H1 (cell line): ENCODE measurements at regions not wholly inside any gene's neighbourhood (a gene's known extent, or its start where the extent isn't known, plus 50 kb on each side); places are given as distances from the start of the nearest gene placed in this dataset.

Experiments used
- EGR1 ChIP-seq: IDR thresholded peaks from 2 replicates; pipeline ENCODE4 v1.6.1; 2011; ENCODE audit warnings: low read depth, low read length, borderline replicate concordance
- SP4 ChIP-seq: IDR thresholded peaks from 2 replicates; pipeline ENCODE4 v1.6.1; 2012; ENCODE audit warnings: low read length, inconsistent platforms
- TF ChIP-seq, protein P1 (sequence below), 3 experiments: IDR thresholded peaks; 1 replicate in 2 of 3; 2 replicates in 1 of 3; pipeline versions ENCODE4 v1.5.1 to v1.6.1; 2011; ENCODE audit warnings: low read length in 3 of 3, mild to moderate bottlenecking in 3 of 3, inconsistent platforms in 2 of 3, low read depth in 1 of 3, moderate library complexity in 1 of 3; ENCODE audit not compliant: insufficient read depth in 1 of 3; ENCODE audit errors: control extremely low read depth in 1 of 3

- TF ChIP-seq EGR1: no peak
- no peak for TF ChIP-seq SP4
- TF ChIP-seq, protein P1, sequence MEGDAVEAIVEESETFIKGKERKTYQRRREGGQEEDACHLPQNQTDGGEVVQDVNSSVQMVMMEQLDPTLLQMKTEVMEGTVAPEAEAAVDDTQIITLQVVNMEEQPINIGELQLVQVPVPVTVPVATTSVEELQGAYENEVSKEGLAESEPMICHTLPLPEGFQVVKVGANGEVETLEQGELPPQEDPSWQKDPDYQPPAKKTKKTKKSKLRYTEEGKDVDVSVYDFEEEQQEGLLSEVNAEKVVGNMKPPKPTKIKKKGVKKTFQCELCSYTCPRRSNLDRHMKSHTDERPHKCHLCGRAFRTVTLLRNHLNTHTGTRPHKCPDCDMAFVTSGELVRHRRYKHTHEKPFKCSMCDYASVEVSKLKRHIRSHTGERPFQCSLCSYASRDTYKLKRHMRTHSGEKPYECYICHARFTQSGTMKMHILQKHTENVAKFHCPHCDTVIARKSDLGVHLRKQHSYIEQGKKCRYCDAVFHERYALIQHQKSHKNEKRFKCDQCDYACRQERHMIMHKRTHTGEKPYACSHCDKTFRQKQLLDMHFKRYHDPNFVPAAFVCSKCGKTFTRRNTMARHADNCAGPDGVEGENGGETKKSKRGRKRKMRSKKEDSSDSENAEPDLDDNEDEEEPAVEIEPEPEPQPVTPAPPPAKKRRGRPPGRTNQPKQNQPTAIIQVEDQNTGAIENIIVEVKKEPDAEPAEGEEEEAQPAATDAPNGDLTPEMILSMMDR (IDR thresholded peaks at IDR 0.05; ENCODE audit: control extremely low read depth in 1 of 3, insufficient read depth in 1 of 3, low read depth in 1 of 3, low read length in 3 of 3): no peak
These were observed 409.0 kb upstream of the SMIM21 start (continued) for GRCh38 chr18:75836516-75836915.
